ENCODE measurements at regions not wholly inside any gene's neighbourhood (a gene's known extent, or its start where the extent isn't known, plus 50 kb on each side); places are given as distances from the start of the nearest gene placed in this dataset.

DNA sequence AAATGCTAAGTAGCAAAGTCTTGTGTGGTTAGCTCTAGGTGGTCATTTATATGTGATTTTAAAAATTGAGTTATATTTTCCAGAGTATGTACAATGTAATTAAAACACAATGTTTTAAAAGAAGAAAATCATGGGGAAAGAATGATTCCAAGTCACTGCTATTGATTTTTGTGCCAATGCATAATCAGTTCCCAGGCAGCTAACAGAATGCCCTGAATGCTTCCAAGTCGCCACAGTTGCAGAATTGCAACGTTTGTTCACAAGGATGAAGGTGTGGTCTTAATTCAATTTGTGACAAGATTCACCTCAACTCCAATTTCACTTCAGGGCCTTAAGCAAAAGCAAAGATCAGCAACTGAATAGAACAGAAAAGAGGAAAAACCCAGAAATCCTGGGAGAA, 200.4 kb downstream of the SPP2 start:
- TF ChIP-seq CTCF (conservative IDR thresholded peaks at IDR 0.05 in 1 of 2, IDR thresholded peaks at IDR 0.05 in 1 of 2; ENCODE audit: low read depth in 1 of 2, low read length in 2 of 2) (no peak), EZH2 (IDR thresholded peaks at IDR 0.05; ENCODE audit: low read length, missing control alignments) (no peak)

Measured in fibroblast of lung (primary cell).